Right lobe of liver (tissue), 4 donors: ENCODE measurements at regions not wholly inside any gene's neighbourhood (a gene's known extent, or its start where the extent isn't known, plus 50 kb on each side); places are given as distances from the start of the nearest gene placed in this dataset.

ENCODE experiments used
- CTCF ChIP-seq, 4 donors: fragments of 200-600 bp in 3 of 4; fragments of 450-650 bp in 1 of 4; IDR thresholded peaks; one replicate each; pipeline versions ENCODE4 v1.5.1 to v1.8.0; 2016 to 2022; ENCODE audit warnings: antibody characterized with exemption in 4 of 4, mild to moderate bottlenecking in 2 of 4
- POLR2A ChIP-seq: fragments of 450-650 bp; IDR thresholded peaks from one replicate; pipeline ENCODE4 v1.6.1; 2017; ENCODE audit warnings: antibody characterized with exemption, mild to moderate bottlenecking
- donor health status: DM: no; HTN: no; CAD: no.
- donor health status: DM: no; HTN: no; CAD: no.
- donor health status: DM: no; HTN: yes; CAD: no.

DNA sequence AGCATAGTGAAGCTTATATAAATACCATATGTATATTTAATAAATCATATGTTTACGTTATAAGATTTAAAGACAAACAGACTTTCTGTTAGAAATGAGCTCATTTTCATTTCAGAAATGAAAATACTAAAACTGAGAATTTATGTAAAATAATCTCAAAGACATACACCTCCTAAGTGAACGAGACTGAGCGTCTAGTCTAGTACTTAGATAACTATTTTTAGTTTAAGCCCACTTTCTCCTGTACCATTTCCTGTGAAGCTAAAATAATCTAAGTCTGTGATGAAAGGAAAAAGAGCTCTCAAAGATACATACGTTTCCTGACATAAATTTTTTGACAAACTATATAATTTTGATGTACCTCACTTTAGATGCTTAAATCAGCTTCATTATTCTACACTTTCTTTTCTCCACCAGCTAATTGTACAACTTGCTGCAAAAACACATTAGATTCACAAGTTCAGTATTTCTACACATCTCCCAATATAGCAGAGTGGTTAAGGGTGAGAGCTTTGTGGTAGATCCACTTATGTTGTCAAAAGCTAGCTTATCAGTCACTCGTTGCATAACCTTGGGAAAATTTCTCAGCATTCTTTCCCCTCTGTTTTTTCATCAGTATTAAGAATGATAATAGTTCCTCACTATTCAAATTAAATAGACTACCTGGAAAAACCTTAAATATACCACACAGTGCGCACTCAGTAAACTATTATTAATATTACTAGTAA lies 703.0 kb downstream of the PLOD2 start:
- TF ChIP-seq POLR2A (no peak), CTCF (IDR thresholded peaks at IDR 0.05) (no peak)
